ENCODE measurements at regions not wholly inside any gene's neighbourhood (a gene's known extent, or its start where the extent isn't known, plus 50 kb on each side); places are given as distances from the start of the nearest gene placed in this dataset.
A peak's percentile ranks its signal among the peaks of the same experiment; 100 is the strongest.

GRCh38 chr5:173527671-173528070 lies 88.8 kb downstream of the BOD1 start:
- no peak for DNase-seq

DNA sequence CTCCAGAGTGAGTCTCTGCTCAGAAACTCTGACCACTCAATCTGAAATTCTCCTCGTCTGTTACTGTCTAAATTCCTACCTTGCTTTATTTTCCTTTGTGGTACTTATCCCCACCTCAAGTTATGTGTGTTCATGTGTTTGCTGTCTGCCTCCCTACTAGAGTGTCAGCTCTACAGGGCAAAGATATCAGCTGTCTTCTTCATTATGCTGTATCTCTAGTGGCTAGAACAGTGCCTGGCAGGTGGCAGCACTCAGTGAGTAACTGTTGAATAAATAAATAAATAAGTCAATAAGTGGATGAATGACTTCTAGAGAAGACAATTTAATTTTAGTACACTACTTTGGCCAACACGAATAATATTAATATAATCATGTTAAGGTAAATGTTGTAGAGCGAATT lies 92.3 kb downstream of the BOD1 start:
- DNase-seq: no peak

DNA sequence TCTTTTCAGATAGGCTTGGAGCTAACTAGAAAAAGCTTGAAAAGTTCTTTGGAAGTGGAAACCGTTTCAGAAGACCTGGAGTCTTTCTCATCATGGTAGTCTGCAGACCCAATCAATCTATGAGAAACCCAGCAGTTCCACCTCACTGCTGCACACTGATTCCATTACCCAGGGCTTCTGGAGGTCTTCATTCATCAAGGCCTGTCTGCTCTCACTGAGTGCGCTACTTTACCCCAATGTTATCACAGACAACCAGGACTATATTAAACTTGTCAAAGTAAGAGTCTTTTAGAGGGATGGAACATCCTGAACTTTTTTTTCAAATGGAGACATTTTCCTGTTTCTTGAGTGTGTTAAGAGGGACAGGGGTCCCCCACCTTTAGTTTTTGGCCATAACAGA lies 93.1 kb downstream of the BOD1 start:
- no peak for DNase-seq

DNA sequence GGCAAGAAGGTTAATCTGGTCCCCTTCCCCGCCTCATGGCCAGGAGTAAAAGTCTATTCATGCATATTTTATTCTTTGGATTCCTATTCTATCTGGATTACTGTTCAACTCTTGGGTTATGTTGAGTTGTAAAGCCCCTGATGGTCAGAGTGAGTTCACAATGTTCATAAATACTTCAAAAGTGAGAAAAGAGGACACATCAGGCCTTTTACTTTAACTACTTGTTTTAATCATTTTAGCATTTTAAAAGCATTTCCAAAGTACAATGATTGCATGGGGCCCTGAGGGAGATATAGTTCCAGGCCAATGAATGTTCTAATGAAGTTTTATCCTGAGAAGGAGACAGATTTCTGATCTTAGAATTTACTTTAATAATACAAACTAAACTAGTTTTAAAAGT lies 93.9 kb downstream of the BOD1 start:
- no peak for DNase-seq

DNA sequence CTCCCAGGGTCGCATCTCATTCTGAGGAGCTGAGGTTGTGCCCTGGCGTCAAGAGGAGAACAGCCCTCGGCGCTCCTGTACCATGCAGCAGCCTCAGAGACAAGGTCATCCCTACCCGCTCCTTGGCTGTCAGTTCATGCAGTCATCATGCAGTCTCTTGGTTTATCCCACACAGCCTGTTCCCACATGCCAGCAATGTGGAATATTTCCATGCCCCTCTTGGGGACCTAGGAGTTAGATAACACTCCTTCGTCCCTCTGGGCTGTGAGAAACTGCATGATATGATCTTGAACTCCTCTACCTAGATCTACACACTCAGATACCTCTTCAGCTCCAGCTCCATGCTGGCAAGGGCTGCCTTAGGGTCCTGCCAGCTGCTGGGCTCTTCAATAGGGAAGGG lies 97.6 kb downstream of the BOD1 start:
- no peak for DNase-seq

- no peak for DNase-seq
Observed at GRCh38 chr5:173517648-173518047, 98.8 kb downstream of the BOD1 start.

GRCh38 chr5:173515526-173515925 lies 100.9 kb downstream of the BOD1 start:
- DNase-seq: no peak

DNA sequence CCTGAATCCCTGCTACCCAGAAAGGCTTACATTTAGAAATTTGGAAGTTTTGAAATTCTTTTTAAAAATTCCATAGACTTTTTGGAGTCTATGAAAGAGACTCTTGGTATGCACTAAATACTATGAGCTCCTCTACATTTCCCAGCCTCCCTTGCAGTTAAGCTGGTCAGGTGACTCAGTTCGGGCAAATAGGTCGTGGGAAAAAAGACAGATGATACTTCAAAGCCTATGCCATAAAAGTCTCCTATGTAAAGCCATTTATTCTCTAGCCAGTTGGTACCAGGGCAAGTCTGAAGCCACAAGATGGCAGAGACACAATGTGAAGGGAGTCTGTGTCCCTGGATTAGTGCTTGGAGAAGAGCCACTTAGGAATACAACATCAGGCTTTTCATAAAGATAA lies 101.8 kb downstream of the BOD1 start:
- DNase-seq: no peak

DNA sequence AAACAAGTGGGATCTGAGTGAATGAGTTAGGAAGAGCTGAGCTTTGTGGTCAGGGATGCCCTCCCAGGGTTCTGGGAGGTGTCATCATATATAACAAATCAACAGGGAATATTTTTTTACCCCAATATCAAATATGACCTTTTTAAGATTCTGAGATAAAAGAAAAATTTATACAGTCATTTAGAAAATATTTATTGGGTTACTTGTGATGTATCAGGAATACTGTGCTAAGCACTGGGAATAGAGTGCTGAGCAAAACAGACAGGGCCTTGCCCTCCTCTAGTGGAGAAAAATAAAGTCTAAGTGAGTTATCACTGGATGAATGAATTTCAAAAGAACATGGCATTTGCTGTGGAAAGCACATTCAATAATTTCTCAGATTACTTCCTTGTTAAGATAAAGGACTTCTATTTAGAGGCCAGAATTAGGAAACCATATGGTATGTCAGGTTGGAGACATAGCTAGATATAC lies 102.9 kb downstream of the BOD1 start:
- no peak for DNase-seq

- DNase-seq: no peak
Observed at GRCh38 chr5:173512637-173513435, 103.6 kb downstream of the BOD1 start.

GRCh38 chr5:173509060-173509459 lies 107.4 kb downstream of the BOD1 start:
- no peak for DNase-seq

- DNase-seq: no peak
Observed at GRCh38 chr5:173507171-173507570, 109.3 kb downstream of the BOD1 start.

DNA sequence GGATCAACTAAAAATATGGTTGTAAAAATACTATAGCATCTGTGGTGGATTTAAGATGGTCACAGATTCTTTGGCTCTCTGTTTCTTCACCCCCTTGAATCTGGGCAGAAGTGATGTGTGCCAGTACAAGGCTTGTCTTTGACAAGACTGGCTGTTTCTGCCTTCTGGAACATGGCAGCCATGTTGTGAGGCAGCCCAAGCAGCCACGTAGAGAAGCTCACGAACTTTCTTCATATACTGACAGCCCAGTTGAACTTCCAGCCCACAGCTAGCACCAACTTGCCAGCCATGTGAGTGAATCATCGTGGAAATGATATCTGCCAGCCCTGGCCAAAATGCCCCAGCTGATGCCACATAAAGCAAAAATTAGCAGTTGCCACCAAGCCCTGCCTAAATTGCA lies 110.8 kb downstream of the BOD1 start:
- DNase-seq: no peak

DNA sequence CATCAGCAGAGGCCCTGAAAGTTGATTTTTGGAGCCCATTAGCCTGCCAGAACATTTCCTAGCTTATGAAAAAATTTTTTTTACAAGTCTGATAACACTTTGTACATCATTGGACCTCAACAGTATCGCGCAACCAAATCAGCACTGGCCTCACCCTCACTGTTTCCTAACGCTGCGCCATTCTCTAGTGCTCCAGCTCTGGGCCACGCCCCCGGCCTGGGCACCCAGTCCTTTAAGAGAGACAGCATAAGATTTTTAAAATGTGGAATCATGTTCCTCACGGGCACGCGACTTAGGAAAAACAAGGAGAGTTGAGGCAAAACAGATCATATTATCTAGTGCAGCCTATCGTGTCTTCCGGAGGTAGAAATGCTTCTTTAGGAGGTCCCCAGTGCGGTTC lies 114.5 kb downstream of the BOD1 start:
- no peak for DNase-seq

DNA sequence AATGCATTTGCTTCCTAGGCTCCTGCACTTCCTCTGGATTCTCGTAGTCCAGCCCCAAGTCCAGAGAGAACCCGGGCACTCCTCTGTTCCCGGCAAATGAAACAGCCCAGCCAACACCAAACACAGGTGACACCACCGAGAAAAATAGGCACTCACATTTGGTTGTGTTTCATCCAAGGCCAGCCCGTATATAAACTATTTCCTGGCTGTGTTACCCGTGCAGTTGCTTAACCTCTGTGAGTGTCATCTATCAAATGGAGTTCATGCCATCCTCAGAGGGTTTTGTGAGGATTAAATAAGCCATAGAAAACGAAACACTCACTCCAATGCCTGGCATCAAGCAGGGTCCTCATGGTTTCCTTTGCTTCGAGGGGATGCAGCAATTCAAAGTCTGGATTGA lies 115.2 kb downstream of the BOD1 start:
- no peak for DNase-seq

DNA sequence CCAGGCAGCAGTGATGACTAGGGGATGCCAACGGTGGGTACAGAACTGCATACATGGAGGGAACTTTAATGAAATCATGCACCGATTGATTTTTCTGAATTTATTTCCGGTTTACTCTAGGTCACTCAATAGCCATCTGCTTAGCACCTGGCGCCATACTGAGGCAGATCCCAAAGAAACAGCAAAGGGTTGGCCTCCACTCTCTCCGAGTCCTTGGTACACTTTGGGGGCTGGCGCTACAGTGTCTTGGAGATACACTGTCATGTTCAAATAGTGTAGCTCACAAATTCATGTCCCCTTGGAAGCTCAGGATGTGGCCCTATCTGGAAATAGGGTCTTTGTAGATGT lies 116.3 kb downstream of the BOD1 start:
- no peak for DNase-seq

GRCh38 chr5:173499471-173500212 lies 116.8 kb downstream of the BOD1 start:
- no peak for DNase-seq

GRCh38 chr5:173498739-173499470 lies 117.5 kb downstream of the BOD1 start:
- DNase-seq: peak; percentile 73

- DNase-seq: peak; percentile 92
Observed at GRCh38 chr5:173498286-173498685, 118.2 kb downstream of the BOD1 start.

- no peak for DNase-seq
Observed at GRCh38 chr5:173497685-173498084, 118.8 kb downstream of the BOD1 start.

DNA sequence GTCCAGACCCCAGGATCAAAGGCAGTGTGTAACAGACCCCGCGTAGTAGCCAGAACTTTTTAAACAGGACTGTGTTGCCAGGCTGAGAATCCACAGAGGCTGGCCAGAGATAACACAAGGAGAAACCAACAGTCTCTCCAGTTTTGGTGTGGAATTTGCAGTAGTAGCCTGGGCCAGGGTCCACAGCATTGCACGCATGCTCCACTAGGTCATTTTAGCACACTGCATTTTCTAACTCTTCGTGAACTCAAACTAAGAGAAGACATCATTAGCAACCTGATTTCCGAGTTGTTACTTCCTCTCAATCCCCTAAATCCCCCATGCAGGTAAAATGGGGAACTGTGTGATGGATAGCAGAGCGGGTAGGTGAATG lies 119.6 kb downstream of the BOD1 start:
- peak; percentile 25 for DNase-seq

GRCh38 chr5:173496129-173496882 lies 120.1 kb downstream of the BOD1 start:
- peak; percentile 47 for DNase-seq
